ENCODE measurements at regions not wholly inside any gene's neighbourhood (a gene's known extent, or its start where the extent isn't known, plus 50 kb on each side); places are given as distances from the start of the nearest gene placed in this dataset.
"Not testable (repeated sequence)": the region's sequence is repeated elsewhere in the genome, so short reads cannot be mapped to it uniquely, and the experiment has no call there.

DNA sequence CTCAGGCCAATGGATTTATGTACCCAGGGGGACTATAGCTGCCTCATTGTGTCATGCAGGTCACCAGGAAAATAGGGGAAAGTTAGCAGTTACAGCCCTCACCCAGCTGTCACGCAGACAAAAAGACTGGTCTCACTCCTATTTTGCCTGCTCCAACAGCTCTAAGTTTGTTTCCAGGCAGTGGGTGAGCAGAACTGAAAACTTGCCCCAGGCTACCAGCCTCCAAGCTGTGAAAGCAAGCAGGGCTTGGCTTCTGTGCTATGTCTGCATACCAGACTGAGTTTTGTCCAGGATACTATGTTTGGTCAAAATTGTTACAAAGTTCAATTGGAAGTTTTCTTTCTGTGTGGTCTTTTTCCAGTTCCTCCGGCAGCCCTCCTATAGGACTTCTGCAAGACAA is 628.4 kb downstream of the FAM133A start:
- H3K9me3 Mint-ChIP-seq, result peaks cover 0 to 8% (median 4%) of the 10 kb centered on the region in 7 donors
- H3K4me1 Mint-ChIP-seq, result no peaks in the 10 kb centered on the region
- Histone ChIP-seq H3K27ac (ENCODE audit: low read depth in 1 of 2, low read length in 2 of 2) (no peak overlapping the region), H4K20me1 (ENCODE audit: insufficient read depth, low read length) (no peaks in the 10 kb centered on the region), H3K27me3 (ENCODE audit: control insufficient read depth in 2 of 2, insufficient read depth in 2 of 2, low read length in 2 of 2) (no peaks in the 10 kb centered on the region), H3K79me2 (ENCODE audit: insufficient read depth, low read length) (no peaks in the 10 kb centered on the region), H3K9me3 (replicated peaks in 1 of 2; ENCODE audit: control insufficient read depth in 1 of 2, insufficient read depth in 1 of 2, low read length in 2 of 2) (peaks cover 4 to 11% of the 10 kb centered on the region in 2 donors), H3K9ac (ENCODE audit: insufficient read depth, low read length, poor library complexity, severe bottlenecking) (no peak overlapping the region), H3K36me3 (replicated peaks in 1 of 2; ENCODE audit: control insufficient read depth in 1 of 2, insufficient read depth in 2 of 2, low read length in 2 of 2) (no peaks in the 10 kb centered on the region), H3K4me2 (replicated peaks; ENCODE audit: extremely low read depth, low read length, poor library complexity, severe bottlenecking) (no peak overlapping the region), H2AFZ (ENCODE audit: insufficient read depth, low read depth, low read length, poor library complexity, severe bottlenecking) (no peak overlapping the region), H3K4me1 (ENCODE audit: control insufficient read depth in 1 of 2, insufficient read depth in 2 of 2, low read length in 2 of 2) (no peaks in the 10 kb centered on the region), H3K4me3 (replicated peaks in 1 of 3; ENCODE audit: low read depth in 2 of 3, low read length in 3 of 3) (no peak overlapping the region)
- WGBS (ENCODE audit: insufficient coverage), result no CpG with 5 or more reads among the region's 2 CpGs
- no peak for DNase-seq
- H3K27ac Mint-ChIP-seq, result no peak overlapping the region
- intact Hi-C loops (cut with micrococcal nuclease), result no loop called here
- H3K27me3 Mint-ChIP-seq (ENCODE audit: low read depth in 3 of 3), result no peaks in the 10 kb centered on the region
- no peaks in the 10 kb centered on the region for H3K36me3 Mint-ChIP-seq
- H3K4me3 Mint-ChIP-seq, result no peak overlapping the region
- TF ChIP-seq, protein P1, sequence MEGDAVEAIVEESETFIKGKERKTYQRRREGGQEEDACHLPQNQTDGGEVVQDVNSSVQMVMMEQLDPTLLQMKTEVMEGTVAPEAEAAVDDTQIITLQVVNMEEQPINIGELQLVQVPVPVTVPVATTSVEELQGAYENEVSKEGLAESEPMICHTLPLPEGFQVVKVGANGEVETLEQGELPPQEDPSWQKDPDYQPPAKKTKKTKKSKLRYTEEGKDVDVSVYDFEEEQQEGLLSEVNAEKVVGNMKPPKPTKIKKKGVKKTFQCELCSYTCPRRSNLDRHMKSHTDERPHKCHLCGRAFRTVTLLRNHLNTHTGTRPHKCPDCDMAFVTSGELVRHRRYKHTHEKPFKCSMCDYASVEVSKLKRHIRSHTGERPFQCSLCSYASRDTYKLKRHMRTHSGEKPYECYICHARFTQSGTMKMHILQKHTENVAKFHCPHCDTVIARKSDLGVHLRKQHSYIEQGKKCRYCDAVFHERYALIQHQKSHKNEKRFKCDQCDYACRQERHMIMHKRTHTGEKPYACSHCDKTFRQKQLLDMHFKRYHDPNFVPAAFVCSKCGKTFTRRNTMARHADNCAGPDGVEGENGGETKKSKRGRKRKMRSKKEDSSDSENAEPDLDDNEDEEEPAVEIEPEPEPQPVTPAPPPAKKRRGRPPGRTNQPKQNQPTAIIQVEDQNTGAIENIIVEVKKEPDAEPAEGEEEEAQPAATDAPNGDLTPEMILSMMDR (IDR thresholded peaks at IDR 0.05), result no peak

DNA sequence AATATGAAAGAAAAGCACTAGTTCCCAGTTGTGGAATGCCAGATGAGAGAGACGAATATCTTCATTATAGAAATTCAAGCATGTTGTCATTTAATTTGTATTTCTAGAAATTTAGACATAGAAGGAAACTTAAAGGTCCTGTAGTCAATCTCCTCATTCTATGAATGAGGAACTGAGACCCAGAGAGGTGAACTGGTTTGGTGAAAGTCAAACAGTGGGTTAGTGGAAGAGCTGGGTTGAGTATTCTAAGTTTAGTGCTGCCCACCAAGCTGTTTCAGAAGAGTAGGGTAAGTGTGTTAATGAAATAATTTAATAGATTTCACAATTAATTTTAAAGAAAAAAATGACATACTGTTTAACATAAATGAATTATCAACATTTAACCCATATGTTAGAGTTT is 655.2 kb downstream of the FAM133A start:
- Mint-ChIP-seq H3K9me3 (no peaks in the 10 kb centered on the region), H3K27ac (no peak overlapping the region), H3K36me3 (no peaks in the 10 kb centered on the region), H3K27me3 (ENCODE audit: low read depth in 3 of 3) (no peaks in the 10 kb centered on the region), H3K4me3 (no peak overlapping the region), H3K4me1 (no peaks in the 10 kb centered on the region)
- Histone ChIP-seq H3K4me3 (replicated peaks in 1 of 3; ENCODE audit: low read depth in 2 of 3, low read length in 3 of 3) (no peak overlapping the region), H3K79me2 (ENCODE audit: insufficient read depth, low read length) (no peaks in the 10 kb centered on the region), H3K36me3 (replicated peaks in 1 of 2; ENCODE audit: control insufficient read depth in 1 of 2, insufficient read depth in 2 of 2, low read length in 2 of 2) (no peaks in the 10 kb centered on the region), H3K9me3 (replicated peaks in 1 of 2; ENCODE audit: control insufficient read depth in 1 of 2, insufficient read depth in 1 of 2, low read length in 2 of 2) (no peaks in the 10 kb centered on the region), H3K9ac (ENCODE audit: insufficient read depth, low read length, poor library complexity, severe bottlenecking) (no peak overlapping the region), H3K4me2 (replicated peaks; ENCODE audit: extremely low read depth, low read length, poor library complexity, severe bottlenecking) (no peak overlapping the region), H4K20me1 (ENCODE audit: insufficient read depth, low read length) (no peaks in the 10 kb centered on the region), H3K27ac (ENCODE audit: low read depth in 1 of 2, low read length in 2 of 2) (no peak overlapping the region), H3K4me1 (ENCODE audit: control insufficient read depth in 1 of 2, insufficient read depth in 2 of 2, low read length in 2 of 2) (no peaks in the 10 kb centered on the region), H2AFZ (ENCODE audit: insufficient read depth, low read depth, low read length, poor library complexity, severe bottlenecking) (no peak overlapping the region), H3K27me3 (ENCODE audit: control insufficient read depth in 2 of 2, insufficient read depth in 2 of 2, low read length in 2 of 2) (no peaks in the 10 kb centered on the region)
- intact Hi-C loops (cut with micrococcal nuclease), result no loop called here
- TF ChIP-seq, protein P1 (IDR thresholded peaks at IDR 0.05), result no peak
- DNase-seq, result no peak
- WGBS (ENCODE audit: insufficient coverage), result no CpG with 5 or more reads among the region's 1 CpG

DNA sequence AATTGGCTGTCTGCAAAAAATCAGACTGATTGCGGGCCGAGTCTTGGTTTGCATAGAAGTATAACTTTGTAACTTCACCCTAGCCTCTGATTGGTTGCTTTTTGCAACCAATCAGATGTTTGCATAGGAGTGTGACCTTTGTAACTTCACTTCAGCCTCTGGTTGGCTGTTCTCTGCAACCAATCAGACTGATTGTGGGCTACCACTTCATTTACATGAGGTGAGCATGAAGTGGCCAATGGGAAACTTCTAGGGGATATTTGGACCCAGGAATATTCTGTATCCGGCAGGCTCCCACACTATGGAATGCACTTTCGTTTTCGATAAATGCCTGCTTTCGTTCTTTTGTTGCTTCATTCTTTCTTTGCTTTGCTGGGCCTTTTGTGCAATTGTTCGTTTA is 667.7 kb downstream of the FAM133A start:
- not testable (repeated sequence) for H3K27ac Mint-ChIP-seq

More for the DNA sequence above, 667.7 kb downstream of the FAM133A start:
- H3K4me3 ChIP-seq (replicated peaks in 1 of 3; ENCODE audit: low read depth in 2 of 3, low read length in 3 of 3); H3K9me3 ChIP-seq (replicated peaks in 1 of 2; ENCODE audit: control insufficient read depth in 1 of 2, insufficient read depth in 1 of 2, low read length in 2 of 2); H3K4me1 ChIP-seq (ENCODE audit: control insufficient read depth in 1 of 2, insufficient read depth in 2 of 2, low read length in 2 of 2); H3K9ac ChIP-seq (ENCODE audit: insufficient read depth, low read length, poor library complexity, severe bottlenecking); H3K27me3 ChIP-seq (ENCODE audit: control insufficient read depth in 2 of 2, insufficient read depth in 2 of 2, low read length in 2 of 2); H3K79me2 ChIP-seq (ENCODE audit: insufficient read depth, low read length); H3K36me3 Mint-ChIP-seq; H3K4me3 Mint-ChIP-seq; H3K9me3 Mint-ChIP-seq; DNase-seq; H3K4me1 Mint-ChIP-seq; H3K27ac ChIP-seq (ENCODE audit: low read depth in 1 of 2, low read length in 2 of 2); H3K4me2 ChIP-seq (replicated peaks; ENCODE audit: extremely low read depth, low read length, poor library complexity, severe bottlenecking); H4K20me1 ChIP-seq (ENCODE audit: insufficient read depth, low read length); H3K36me3 ChIP-seq (replicated peaks in 1 of 2; ENCODE audit: control insufficient read depth in 1 of 2, insufficient read depth in 2 of 2, low read length in 2 of 2); intact Hi-C loops (cut with micrococcal nuclease); H2AFZ ChIP-seq (ENCODE audit: insufficient read depth, low read depth, low read length, poor library complexity, severe bottlenecking); H3K27me3 Mint-ChIP-seq (ENCODE audit: low read depth in 3 of 3): not testable (repeated sequence)
- WGBS (ENCODE audit: insufficient coverage), result 100% methylated on average over 4 of the region's 7 CpGs

All from CD14-positive monocyte (primary cell).